ENCODE measurements at regions not wholly inside any gene's neighbourhood (a gene's known extent, or its start where the extent isn't known, plus 50 kb on each side); places are given as distances from the start of the nearest gene placed in this dataset.

DNA sequence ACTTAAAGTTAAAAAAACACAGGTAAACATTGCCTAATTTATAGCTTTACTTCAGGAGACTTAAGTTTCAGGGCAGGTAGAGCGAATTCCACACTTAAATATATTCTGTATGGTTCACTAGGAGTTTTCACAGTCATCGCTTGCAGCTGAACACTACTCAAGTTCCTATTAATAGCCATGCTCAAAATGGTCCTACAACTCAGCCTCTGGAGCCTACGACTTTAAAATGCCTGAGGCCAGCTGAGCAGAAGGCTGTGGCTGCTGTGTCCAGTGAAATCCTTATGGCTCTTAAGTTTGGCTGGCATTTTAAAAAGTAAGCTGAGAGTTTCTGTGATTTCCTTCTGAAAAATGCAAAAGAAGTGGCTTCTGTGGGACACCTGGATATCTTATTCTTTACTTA, 105.4 kb upstream of the GLI3 start:
- H3K4me3 Mint-ChIP-seq: no peak overlapping the region
- intact Hi-C loops (cut with micrococcal nuclease): no loop called here
- TF ChIP-seq, protein P1, sequence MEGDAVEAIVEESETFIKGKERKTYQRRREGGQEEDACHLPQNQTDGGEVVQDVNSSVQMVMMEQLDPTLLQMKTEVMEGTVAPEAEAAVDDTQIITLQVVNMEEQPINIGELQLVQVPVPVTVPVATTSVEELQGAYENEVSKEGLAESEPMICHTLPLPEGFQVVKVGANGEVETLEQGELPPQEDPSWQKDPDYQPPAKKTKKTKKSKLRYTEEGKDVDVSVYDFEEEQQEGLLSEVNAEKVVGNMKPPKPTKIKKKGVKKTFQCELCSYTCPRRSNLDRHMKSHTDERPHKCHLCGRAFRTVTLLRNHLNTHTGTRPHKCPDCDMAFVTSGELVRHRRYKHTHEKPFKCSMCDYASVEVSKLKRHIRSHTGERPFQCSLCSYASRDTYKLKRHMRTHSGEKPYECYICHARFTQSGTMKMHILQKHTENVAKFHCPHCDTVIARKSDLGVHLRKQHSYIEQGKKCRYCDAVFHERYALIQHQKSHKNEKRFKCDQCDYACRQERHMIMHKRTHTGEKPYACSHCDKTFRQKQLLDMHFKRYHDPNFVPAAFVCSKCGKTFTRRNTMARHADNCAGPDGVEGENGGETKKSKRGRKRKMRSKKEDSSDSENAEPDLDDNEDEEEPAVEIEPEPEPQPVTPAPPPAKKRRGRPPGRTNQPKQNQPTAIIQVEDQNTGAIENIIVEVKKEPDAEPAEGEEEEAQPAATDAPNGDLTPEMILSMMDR (IDR thresholded peaks at IDR 0.05): no peak
- ATAC-seq: no peak
- no peaks in the 10 kb centered on the region for H3K27me3 Mint-ChIP-seq
- no peaks in the 10 kb centered on the region for H3K36me3 Mint-ChIP-seq (ENCODE audit: low read depth)
- H3K9me3 Mint-ChIP-seq: no peaks in the 10 kb centered on the region
- ChIA-PET POLR2A (no interaction called here), CTCF (no interaction called here)
- H3K27ac Mint-ChIP-seq: no peak overlapping the region
- no peaks in the 10 kb centered on the region for H3K4me1 Mint-ChIP-seq (ENCODE audit: low read depth)
- no peak for DNase-seq

DNA sequence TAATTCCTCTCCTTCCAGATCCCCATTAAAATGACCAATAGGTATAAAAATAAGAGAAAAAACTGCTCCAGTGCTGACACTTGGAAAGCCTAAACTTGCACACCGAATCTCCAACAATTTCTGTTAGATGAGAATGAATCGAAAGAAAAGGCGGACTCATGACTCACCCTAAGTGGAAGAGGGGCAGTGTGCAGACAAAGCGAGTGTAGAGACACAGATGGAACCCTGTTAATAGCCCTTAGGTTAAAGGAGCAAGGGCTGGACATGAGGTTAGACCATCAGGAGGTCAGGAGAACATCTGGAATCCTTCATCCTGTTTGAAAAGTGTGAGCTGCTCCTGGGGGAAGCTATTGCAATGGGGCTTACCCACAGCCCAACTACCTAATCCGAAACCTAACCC, 103.4 kb upstream of the GLI3 start:
- Mint-ChIP-seq H3K27ac (no peak overlapping the region), H3K27me3 (no peaks in the 10 kb centered on the region), H3K4me1 (ENCODE audit: low read depth) (no peaks in the 10 kb centered on the region), H3K9me3 (no peaks in the 10 kb centered on the region), H3K36me3 (ENCODE audit: low read depth) (no peaks in the 10 kb centered on the region), H3K4me3 (no peak overlapping the region)
- intact Hi-C loops (cut with micrococcal nuclease): no loop called here
- ChIA-PET CTCF (no interaction called here), POLR2A (no interaction called here)
- TF ChIP-seq, protein P1 (IDR thresholded peaks at IDR 0.05): no peak
- ATAC-seq (no peak), DNase-seq (no peak)

DNA sequence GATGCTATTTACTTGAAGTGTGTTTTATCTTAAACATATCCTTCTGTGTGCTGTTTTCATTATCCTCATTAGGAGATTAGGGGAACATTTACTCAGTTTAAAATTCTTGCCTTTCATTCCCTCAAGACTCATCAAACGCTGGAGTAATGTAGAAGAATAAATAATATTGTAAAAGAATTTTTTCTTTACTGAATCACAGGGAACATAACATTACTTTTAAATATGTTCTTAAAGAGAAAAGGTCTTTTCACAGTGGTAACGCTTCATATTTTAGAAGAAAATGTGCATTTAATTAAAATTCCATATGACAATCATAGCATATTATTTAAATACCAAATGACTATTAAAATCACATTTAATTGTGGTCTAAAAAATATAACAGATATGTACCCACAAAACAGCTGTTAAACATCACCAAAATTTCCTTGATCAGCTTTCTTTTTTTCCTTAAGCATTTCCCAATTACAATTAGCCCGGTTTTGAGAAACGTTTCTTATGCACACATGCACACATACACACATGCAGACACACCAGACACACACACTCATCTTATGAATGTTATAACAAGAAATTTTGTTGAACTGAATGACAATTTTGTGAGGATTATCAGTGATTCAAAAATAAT, 102.0 kb upstream of the GLI3 start:
- no peak overlapping the region for H3K4me3 Mint-ChIP-seq
- H3K27ac Mint-ChIP-seq: no peak overlapping the region
- no peak for ATAC-seq
- no peak for DNase-seq
- H3K36me3 Mint-ChIP-seq (ENCODE audit: low read depth): no peaks in the 10 kb centered on the region
- ChIA-PET CTCF (no interaction called here), POLR2A (no interaction called here)
- TF ChIP-seq, protein P1 (IDR thresholded peaks at IDR 0.05): no peak
- H3K4me1 Mint-ChIP-seq (ENCODE audit: low read depth): no peaks in the 10 kb centered on the region
- no peaks in the 10 kb centered on the region for H3K9me3 Mint-ChIP-seq
- no peaks in the 10 kb centered on the region for H3K27me3 Mint-ChIP-seq
- intact Hi-C loops (cut with micrococcal nuclease): no loop called here

DNA sequence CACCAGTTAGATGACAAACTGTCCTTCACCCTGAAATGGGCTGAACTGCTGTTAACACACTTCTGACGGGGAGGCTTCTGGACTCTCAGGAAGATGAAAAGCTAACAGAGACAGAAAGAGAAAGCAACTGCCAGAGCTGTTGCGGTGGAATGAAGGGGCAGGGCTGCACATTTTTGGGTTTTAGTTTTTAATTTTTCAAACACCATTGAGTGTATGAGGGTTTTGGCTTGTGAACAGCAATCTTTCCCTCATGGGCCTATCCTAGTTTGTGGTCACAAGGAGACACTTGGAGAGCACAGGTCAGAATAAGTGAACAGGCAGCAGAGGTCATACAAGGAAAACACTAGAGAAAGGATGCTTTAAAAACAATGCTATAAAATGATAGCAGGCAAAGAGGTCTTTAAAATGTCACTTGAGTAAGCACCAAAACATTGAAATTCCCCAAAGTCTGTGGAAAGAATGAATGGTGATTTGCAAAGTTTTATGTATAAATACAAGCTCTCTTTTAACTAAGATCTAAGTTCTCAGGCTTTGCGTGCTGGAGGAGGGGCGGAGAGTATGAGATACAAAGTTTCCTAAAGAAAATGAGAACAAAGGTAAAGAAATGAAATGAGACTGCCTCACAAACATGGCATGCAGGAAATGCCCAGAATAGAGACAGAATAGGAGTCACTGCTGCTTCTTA, 101.4 kb upstream of the GLI3 start:
- H3K4me3 Mint-ChIP-seq: no peak overlapping the region

More for the DNA sequence above, 101.4 kb upstream of the GLI3 start:
- ATAC-seq (no peak), DNase-seq (no peak)
- Mint-ChIP-seq H3K27me3 (no peaks in the 10 kb centered on the region), H3K36me3 (ENCODE audit: low read depth) (no peaks in the 10 kb centered on the region), H3K27ac (no peak overlapping the region), H3K4me1 (ENCODE audit: low read depth) (no peaks in the 10 kb centered on the region), H3K9me3 (no peaks in the 10 kb centered on the region)
- intact Hi-C loops (cut with micrococcal nuclease): no loop called here
- CTCF ChIA-PET: no interaction called here
- POLR2A ChIA-PET: no interaction called here
- TF ChIP-seq, protein P1 (IDR thresholded peaks at IDR 0.05): no peak

Measured in activated CD8-positive, alpha-beta T cell treated with anti-CD3 and anti-CD28 coated beads for 36 hours (primary cell).